Activated CD4-positive, alpha-beta T cell treated with anti-CD3 and anti-CD28 coated beads for 4 hours (primary cell): ENCODE measurements at regions not wholly inside any gene's neighbourhood (a gene's known extent, or its start where the extent isn't known, plus 50 kb on each side); places are given as distances from the start of the nearest gene placed in this dataset.

Experiments used
- DNase-seq, 2 donors: peaks; one replicate each; pipeline ENCODE4 v3.0.0-alpha.2; 2020

GRCh38 chrX:40267334-40268187 lies 169.8 kb upstream of the BCOR start:
- no peak for DNase-seq

- peak; percentile 40 to 50 for DNase-seq
Observed at GRCh38 chrX:40266490-40267333, 169.0 kb upstream of the BCOR start.

GRCh38 chrX:40265936-40266335 lies 168.2 kb upstream of the BCOR start:
- no peak for DNase-seq

- DNase-seq = no peak
Observed at GRCh38 chrX:40263014-40263560, 165.3 kb upstream of the BCOR start.

- DNase-seq = no peak
Observed at GRCh38 chrX:40262157-40263013, 164.6 kb upstream of the BCOR start.

GRCh38 chrX:40261833-40262156 lies 164.0 kb upstream of the BCOR start:
- no peak for DNase-seq

GRCh38 chrX:40260146-40260747 lies 162.5 kb upstream of the BCOR start:
- no peak for DNase-seq

GRCh38 chrX:40258909-40259308 lies 161.2 kb upstream of the BCOR start:
- no peak for DNase-seq

GRCh38 chrX:40253771-40254170 lies 156.0 kb upstream of the BCOR start:
- no peak for DNase-seq

GRCh38 chrX:40249582-40249981 lies 151.8 kb upstream of the BCOR start:
- no peak for DNase-seq

GRCh38 chrX:40248822-40249221 lies 151.1 kb upstream of the BCOR start:
- DNase-seq = no peak

- DNase-seq = no peak
Observed at GRCh38 chrX:40247848-40248622, 150.3 kb upstream of the BCOR start.

GRCh38 chrX:40247382-40247781 lies 149.6 kb upstream of the BCOR start:
- DNase-seq = no peak

- DNase-seq = no peak
Observed at GRCh38 chrX:40245488-40246071, 147.8 kb upstream of the BCOR start.

- DNase-seq = no peak
Observed at GRCh38 chrX:40244980-40245379, 147.2 kb upstream of the BCOR start.

- no peak for DNase-seq
Observed at GRCh38 chrX:40243755-40244515, 146.2 kb upstream of the BCOR start.

- DNase-seq = no peak
Observed at GRCh38 chrX:40240844-40241243, 143.1 kb upstream of the BCOR start.

GRCh38 chrX:40237731-40238178 lies 140.0 kb upstream of the BCOR start:
- DNase-seq = no peak

GRCh38 chrX:40230646-40231045 lies 132.9 kb upstream of the BCOR start:
- DNase-seq = no peak

GRCh38 chrX:40227125-40227524 lies 129.4 kb upstream of the BCOR start:
- no peak for DNase-seq
